AML-193 (cell line): ENCODE measurements at regions not wholly inside any gene's neighbourhood (a gene's known extent, or its start where the extent isn't known, plus 50 kb on each side); places are given as distances from the start of the nearest gene placed in this dataset.
"Not testable (repeated sequence)": the region's sequence is repeated elsewhere in the genome, so short reads cannot be mapped to it uniquely, and the experiment has no call there.

Experiments
- DNase-seq, 2 experiments: peaks; one replicate each; lab custom pipeline; 2025; lab: John Stamatoyannopoulos, UW

DNA sequence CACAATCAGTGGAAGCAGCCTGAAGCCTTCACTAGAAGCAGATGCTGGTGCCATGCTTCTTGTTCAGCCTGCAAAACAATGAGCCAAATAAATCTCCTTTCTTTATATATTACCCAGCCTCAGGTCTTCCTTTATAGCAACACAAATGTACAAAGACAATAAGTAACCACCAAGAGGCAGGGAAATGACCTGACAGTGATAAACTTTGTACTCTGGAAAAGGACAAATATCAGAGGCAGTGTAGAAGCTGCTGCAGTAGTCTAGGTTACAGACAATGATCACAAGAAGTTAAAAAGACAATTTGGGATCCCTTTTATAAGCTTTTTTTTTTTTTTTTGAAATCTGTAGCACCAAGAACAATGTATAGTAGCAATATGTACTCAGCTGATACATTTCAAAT, 760.3 kb downstream of the TTLL7 start:
- not testable (repeated sequence) for DNase-seq

DNA sequence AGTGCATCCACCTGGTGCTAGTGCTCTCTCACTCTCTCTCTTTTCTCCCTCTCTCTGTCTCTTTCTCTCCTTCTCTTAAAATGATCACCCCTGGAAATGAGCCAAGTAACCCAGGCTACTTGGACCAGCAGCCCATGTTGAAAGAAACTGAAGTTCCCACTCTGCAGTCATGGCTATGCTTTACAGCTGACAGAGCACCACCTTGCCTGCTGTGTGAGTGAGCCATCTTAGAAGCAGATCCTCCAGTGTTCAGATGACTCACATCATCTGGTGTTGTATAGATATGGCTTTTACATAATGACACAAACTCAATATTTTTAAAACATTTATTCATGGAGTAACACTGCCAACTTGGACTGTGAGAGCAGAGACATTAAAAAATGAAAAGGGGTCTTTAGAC, 779.1 kb downstream of the TTLL7 start:
- DNase-seq: not testable (repeated sequence)

DNA sequence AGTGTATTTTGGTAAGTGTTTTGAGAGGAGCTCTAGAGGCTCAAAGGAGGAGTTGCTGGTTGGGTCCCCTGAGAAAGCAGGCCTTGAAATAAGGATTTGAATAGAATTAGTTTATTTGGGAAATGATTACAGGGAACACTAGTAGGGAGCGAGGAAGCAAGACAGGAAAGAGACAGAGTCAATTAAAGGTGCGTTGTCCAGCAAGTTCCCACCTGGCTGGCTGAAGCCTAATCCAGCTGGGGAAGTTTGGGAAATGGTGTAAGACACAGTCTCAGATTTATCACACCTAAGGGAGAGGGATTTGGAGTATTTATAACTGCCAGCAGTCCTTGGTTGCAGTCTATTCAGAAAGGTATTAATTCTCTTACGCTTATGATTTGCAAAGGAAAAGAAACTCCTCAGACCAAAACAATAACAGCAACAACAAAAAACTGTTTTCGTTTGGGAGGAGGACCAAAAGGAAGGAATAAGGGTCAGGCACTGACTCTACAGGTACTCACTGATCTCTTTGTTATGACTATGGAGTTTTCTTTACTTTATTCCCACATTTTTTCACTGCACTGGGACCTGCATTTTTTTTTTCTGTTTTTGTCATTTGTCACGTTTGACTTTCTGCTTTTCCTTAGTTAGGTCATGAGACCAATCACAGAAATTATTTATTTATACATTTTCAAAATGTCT, 780.8 kb downstream of the TTLL7 start:
- not testable (repeated sequence) for DNase-seq

DNA sequence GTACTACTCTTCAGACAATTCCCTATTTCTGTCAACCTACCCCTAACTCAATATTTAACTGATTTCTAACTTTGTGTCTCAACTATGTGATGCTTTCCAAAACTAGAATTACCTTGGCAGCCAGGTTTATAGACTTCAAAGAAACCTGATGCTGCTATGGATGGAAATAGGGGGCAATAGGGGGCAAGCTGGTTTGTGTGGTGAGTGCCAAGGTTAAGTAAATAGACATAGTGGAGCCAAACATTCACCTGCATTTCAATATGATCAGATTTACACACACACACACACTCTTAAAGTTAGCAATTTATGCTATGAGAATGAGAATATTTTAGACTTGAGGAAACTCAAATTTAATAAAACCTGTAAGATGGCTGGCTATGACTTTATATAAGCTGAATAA, 784.6 kb downstream of the TTLL7 start:
- DNase-seq: not testable (repeated sequence)

DNA sequence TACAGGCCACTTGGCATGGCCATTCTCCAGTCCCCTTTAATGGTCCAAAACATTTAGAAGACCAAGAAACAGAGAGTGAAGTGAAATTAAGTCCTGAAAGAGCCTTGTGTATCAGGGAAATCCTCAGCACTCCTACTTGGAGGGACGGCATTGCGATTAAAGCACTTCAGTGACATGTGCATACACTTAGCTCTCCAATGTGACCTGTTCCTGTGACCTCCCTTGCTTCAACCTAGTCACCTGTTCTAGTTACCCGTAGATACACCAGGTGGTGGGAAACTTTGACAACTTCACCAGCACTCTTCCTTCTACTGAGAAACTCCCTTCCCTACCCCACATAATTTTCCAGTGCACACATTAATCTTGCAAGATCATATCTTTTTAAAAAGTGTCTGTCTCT, 785.3 kb downstream of the TTLL7 start:
- DNase-seq: not testable (repeated sequence)

DNA sequence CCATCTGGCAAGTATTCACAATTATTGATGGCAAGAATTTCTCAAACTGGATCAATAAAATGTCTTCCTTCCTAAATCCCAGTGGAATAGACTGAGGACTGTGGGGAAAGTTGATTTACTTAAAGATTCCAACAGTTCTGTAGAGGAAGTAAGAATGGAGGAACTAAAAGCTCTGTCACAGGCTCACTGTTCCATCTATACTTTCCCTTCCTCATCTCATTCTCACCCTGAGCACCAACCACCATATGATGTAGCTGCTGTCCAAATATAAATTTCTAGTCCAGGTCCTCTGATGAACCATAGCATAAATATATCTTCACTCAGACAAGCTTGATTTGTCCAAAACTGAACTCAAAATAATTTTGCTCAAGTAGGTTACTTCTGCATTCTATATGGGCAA, 786.9 kb downstream of the TTLL7 start:
- DNase-seq: not testable (repeated sequence)

DNA sequence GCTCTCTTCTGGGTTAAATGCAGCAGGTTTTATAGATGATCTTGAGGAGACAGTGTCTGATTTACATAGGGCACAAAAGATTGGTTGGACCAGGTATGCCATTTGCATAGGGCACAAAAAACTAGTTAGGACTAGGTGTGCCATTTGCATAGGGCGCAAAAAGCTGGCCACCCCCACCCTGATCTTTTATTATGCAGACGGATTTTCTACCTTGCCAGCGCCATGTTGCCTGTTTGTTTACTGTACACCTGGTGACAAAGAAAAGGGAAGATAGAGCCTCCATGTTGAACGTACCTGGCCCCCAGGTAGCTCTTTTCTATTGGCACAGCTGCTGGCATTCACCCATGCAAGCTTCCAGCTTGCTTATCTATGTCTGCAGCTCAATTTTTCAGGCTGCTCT, 790.4 kb downstream of the TTLL7 start:
- DNase-seq: not testable (repeated sequence)

DNA sequence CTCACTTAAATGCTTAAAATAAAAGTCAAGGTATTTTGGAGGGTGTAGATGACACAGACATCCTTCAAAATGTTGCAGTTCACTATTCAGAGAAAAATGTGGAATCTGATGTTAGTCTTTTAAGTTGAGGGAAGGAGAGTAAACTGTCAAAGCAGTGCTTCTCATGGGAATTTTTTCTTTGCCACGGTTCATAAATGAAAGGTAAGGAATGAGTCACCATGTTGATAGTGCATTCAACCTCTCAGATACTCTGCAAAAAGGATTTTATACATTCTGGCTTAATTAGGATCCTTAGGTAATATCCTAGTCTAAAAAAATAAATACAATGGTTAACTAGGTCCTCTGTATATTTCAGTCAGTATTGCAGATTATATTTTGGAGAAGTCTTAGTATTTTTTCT, 804.3 kb downstream of the TTLL7 start:
- not testable (repeated sequence) for DNase-seq

DNA sequence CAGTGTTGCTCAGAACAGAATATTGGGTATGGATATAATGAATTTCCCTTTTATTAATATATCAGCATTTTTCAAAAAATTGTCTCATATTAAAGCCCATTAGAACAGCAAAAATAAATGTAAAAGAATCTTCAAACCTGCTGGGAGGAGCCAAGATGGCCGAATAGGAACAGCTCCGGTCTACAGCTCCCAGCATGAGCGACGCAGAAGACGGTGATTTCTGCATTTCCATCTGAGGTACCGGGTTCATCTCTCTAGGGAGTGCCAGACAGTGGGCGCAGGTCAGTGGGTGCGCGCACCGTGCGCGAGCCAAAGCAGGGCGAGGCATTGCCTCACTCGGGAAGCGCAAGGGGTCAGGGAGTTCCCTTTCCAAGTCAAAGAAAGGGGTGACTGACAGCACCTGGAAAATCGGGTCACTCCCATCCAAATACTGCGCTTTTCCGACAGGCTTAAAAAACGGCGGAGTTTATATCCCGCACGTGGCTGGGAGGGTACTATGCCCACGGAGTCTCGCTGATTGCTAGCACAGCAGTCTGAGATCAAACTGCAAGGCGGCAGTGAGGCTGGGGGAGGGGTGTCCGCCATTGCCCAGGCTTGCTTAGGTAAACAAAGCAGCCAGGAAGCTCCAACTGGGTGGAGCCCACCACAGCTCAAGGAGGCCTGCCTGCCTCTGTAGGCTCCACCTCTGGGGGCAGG, 816.8 kb downstream of the TTLL7 start:
- not testable (repeated sequence) for DNase-seq

DNA sequence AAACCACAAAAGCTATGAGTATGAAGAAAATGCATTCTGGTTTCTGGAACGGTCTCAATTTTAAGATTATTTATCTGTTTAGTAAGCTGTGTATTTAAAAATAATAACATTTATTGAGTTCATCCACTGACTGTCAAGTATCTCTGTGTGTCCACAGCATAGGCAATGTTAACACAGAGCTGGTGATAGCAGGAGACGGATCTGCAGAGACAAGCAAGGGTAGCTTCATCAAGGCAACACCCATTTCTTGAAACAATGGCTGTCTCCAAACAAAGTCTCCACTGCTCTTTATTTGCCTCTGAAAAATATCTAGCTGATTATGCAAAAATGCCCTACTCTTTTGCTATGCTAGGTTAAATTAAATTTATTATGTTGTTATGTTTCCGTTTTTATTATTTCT, 818.3 kb downstream of the TTLL7 start:
- not testable (repeated sequence) for DNase-seq

DNA sequence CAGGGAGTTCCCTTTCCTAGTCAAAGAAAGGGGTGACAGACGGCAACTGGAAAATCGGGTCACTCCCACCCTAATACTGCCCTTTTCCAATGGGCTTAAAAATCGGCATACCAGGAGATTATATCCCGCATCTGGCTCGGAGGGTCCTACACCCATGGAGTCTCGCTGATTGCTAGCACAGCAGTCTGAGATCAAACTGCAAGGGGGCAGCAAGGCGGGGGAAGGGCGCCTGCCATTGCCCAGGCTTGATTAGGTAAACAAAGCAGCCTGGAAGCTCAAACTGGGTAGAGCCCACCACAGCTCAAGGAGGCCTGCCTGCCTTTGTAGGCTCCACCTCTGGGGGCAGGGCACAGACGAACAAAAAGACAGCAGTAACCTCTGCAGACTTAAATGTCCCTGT, 831.3 kb downstream of the TTLL7 start:
- DNase-seq: not testable (repeated sequence)

DNA sequence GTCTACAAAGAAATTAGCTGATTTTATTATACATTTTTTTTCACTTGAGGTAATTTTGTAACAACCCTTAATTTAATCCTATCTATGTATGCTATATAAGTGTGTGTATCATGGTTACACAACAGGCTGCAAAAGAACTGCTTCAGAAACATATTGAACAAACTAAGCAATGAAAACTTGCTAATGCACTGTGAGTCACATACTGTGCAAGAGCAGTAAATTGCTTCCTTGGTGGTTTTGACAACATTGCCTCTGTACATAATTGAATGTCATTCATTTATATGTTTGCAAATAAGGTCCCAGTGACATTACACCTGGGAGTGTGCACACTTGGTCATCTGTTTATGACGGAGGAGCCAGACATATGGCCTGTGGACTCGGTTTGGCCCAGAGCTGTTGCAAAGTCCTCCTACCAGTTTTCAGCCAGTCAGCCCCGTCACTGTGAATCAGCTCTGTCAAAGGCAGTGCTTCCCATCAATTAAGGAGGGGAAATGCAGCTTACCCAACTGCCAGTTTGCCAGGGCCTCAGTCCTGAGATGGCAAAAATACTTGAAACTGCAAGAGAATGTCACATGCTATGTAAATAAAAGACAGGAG, 835.0 kb downstream of the TTLL7 start:
- not testable (repeated sequence) for DNase-seq

DNA sequence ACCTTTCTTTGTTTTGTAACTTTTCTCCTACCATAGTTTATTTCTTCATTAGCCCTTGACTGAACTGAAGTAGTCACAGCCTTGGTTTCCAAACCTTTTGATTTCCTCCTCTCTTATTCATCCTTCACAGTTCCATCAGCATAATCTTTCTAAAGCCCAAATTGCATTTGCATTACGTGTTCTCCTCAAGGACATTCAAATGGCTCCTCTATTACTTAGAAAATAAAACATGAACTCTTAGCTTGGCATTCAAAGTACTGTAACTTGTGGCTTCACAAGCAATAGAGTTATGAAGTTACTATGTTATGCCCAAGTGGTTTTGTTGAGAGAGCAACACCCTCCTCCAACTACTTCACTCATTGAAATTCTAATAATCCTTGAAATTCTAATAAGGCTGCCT, 840.0 kb downstream of the TTLL7 start:
- not testable (repeated sequence) for DNase-seq

DNA sequence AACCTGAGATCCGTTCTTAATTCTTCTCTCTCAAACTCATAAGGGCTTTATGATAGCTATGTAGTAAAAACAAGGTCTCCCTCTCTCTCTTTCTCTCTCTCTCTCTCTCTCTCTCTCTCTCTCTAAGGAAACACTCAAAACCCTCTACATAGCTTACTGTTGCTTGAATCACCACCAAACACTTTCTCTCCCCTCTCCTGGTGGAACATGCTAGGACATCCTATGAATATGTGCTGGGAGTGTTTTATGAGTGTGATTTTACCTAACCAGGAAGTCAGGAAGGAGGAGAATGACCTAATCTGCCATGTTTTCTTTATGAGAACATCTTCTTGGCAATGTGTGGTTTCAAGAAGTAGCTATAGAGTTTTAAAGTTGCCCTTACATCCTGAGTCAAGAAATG, 844.6 kb downstream of the TTLL7 start:
- DNase-seq: not testable (repeated sequence)

DNA sequence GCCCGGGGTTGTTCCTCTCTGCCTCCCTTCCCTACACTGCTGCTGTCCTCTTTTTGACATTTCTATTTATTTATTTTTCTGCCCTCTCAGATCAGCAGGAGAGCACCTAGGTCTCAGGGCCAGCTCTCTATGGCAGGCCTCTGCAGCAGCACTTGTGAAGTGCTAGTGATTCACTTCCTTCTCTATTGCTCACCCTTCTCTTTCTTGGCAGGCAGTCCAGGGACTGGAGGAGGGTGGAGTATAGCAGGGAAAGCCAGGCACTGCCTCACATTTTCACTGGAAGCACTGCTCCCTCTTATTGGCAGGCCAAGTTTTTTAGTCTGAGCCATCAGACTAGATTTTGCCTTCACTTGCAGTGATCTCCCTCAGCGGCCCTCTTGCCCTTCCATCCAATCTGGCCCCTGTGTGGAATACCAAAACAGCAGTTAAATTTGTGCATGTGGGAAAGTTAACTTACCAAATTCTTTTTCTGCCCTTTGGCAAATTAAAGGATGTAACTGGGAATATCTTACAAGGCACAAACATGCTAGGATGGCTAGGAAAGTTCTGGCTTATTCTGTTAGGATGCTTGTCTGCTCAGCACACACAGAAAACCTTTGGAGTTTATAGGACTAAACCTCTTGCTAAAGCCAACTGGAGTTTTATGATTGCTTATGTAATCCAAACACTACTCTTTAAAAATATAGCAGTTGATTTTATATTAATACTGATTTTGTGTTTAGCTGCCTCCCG, 847.6 kb downstream of the TTLL7 start:
- DNase-seq: not testable (repeated sequence)

DNA sequence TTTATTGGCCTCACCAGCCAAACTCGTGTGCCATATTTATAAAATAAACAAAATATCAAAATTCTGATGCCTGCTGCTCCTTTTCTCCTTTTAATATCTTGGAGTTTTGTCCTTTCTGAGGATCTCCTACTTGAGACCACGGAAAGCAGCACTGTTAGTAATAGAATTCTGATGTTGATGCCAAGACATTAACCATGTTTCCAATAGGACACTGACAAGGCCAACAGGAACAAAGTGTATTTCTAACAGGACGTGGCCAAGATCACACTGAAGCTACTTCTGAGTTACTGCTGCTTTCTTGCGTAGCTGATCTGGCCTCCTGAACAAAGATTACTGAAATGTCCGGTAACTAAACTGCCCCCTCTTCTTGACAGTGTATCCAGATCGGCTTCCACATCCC, 848.5 kb downstream of the TTLL7 start:
- not testable (repeated sequence) for DNase-seq

DNA sequence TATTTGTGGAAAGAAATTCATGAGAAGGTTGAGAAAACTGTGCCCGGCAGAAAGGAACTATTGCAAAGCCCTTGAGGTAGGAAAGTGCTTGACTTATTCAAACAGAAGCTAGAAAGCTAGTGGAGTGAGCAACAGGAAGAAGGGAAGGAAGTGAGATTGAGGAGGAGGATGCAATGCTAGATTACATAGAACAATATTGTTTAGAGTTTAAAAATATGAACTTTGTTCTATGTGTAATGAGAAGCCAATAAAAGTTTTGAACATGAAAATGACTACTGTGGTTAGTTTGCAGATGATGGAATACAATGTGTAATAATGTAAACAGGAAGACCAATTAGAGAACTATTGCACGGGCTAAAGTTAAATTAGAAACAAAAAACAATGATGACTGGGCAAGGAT, 853.1 kb downstream of the TTLL7 start:
- DNase-seq: not testable (repeated sequence)

DNA sequence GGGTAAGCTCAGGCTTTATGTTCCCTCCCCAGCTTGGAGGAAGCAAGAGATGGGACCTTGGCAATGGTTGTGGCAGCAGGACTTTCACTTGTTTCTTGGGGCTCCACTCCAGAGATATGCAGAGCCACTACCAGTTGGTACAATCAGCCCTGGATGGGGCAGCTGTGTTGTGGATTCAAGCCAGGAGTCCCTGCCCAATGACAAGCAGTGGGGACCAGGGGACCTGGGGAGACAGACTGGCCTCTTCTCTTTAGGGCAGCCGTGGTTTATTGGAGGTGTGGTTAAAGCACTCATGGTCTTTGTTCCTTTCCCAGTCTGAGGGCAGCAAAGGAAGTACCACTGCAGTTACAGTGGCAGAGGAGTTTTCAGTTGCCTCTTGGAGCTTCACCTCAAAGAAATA, 856.1 kb downstream of the TTLL7 start:
- DNase-seq: not testable (repeated sequence)

DNA sequence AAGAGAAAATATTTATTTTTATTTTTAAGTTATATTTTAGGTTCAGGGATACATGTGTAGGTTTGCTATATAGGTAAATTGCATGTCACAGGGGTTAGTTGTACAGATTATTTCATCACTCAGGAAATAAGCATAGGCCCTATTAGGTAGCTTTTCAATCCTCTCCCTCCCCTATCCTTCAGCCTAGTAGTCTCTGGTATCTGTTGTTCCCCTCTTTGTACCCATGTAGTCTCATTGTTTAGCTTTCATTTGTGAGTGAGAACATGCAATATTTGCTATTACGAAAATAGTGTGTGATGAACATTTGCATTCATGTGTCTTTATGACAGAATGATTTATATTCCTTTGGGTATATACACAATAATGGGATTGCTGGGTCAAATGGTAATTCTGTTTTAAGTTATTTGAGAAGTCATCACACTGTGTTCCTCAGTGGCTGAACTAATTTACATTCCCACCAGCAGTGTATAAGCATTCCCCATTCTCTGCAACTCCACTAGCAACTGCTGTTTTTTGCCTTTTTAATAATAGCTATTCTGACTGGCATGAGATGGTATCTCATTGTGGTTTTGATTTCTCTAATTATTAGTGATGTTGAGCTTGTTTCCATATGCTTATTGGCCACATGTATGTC, 863.3 kb downstream of the TTLL7 start:
- not testable (repeated sequence) for DNase-seq

DNA sequence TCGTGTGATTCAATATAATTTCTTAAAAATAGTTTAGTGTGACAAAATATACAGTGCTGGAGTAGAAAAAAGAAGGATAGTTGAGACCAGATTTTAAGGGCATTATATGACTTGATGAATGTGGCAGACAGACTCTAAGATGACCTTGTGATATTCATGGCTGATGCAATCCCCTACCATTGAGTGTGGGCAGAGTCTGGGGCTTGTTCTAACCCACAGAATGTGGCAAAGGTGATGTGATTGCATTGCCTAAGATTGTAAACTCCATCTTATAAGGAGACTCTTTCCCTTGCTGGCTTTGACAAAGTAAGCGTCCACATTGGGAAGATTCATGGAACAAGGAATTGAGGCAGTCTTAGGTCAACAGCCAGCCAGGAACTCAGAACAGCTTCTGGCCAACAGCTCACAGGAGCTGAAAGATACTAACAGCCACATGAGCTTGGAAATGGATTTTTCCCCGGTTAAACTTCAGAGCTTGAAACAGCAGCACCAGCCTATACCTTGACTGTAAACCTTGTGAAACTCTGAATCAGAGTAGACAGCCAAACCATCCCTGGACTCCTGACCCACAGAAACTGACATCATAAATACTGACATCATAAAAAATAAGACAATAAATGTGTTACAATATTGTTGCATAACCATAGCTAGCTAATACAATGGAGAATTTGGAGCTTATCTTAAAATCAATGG, 864.5 kb downstream of the TTLL7 start:
- not testable (repeated sequence) for DNase-seq

DNA sequence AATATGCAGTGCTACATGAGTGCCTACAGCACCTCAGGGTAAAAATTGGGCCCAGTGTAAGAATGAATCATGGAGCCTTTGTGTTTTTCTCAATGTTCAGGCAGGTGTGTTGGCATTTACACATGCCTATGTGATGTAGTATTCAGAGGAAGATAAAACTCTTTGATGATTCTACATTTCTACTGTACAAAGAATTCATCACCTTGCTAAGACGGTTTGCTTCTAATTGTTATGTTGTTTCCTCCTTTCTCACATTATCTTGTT, 867.3 kb downstream of the TTLL7 start:
- DNase-seq: no peak
